Loucy (cell line): ENCODE measurements at regions not wholly inside any gene's neighbourhood (a gene's known extent, or its start where the extent isn't known, plus 50 kb on each side); places are given as distances from the start of the nearest gene placed in this dataset.

Experiments used
- H2AFZ ChIP-seq: fragments of 200-600 bp; sonication (generic); 2 replicates; pipeline ENCODE4 v1.6.0; 2016; ENCODE audit warnings: antibody characterized with exemption, mild to moderate bottlenecking, low read length, moderate library complexity
- H3F3A ChIP-seq: fragments of 200-600 bp; 2 replicates; pipeline ENCODE4 v1.6.0; 2016; ENCODE audit warnings: antibody characterized with exemption, low read depth, mild to moderate bottlenecking
- H3K27me3 ChIP-seq: fragments of 200-600 bp; sonication (generic); 2 replicates; pipeline ENCODE4 v1.6.1; 2014; ENCODE audit warnings: low read length, mild to moderate bottlenecking; ENCODE audit not compliant: insufficient read depth, poor library complexity, severe bottlenecking
- H3K36me3 ChIP-seq: fragments of 200-600 bp; sonication (generic); 2 replicates; pipeline ENCODE4 v1.6.1; 2016; ENCODE audit warnings: low read length; ENCODE audit not compliant: insufficient read depth
- H3K4me1 ChIP-seq: fragments of 200-600 bp; sonication (generic); 2 replicates; pipeline ENCODE4 v1.5.1; 2014; ENCODE audit warnings: low read length, mild to moderate bottlenecking; ENCODE audit not compliant: insufficient read depth, poor library complexity, severe bottlenecking
- H3K4me2 ChIP-seq: fragments of 200-600 bp; sonication (generic); 2 replicates; pipeline ENCODE4 v1.6.0; 2014; ENCODE audit warnings: antibody characterized with exemption, low read length, low read depth, mild to moderate bottlenecking; ENCODE audit not compliant: poor library complexity, severe bottlenecking
- H3K4me3 ChIP-seq: fragments of 200-600 bp; sonication (generic); 2 replicates; pipeline ENCODE4 v1.5.1; 2014; ENCODE audit warnings: low read length, mild to moderate bottlenecking, mixed read lengths; ENCODE audit not compliant: poor library complexity, severe bottlenecking
- H3K79me2 ChIP-seq: fragments of 200-600 bp; sonication (generic); 2 replicates; pipeline ENCODE4 v1.6.1; 2014; ENCODE audit warnings: low read length; ENCODE audit not compliant: insufficient read depth
- H3K9ac ChIP-seq: fragments of 200-600 bp; sonication (generic); 2 replicates; pipeline ENCODE4 v1.6.0; 2014; ENCODE audit warnings: mild to moderate bottlenecking, low read depth, low read length, moderate library complexity; ENCODE audit not compliant: poor library complexity, severe bottlenecking
- H3K9me2 ChIP-seq: fragments of 200-600 bp; sonication (generic); replicated peaks from 2 replicates; pipeline ENCODE4 v1.6.1; 2016; ENCODE audit warnings: low read depth, low read length, mixed read lengths
- H3K9me3 ChIP-seq: fragments of 200-600 bp; sonication (generic); 2 replicates; pipeline ENCODE4 v1.6.1; 2014; ENCODE audit warnings: mild to moderate bottlenecking, antibody characterized with exemption, low read length, low read depth; ENCODE audit not compliant: insufficient read depth
- H4K20me1 ChIP-seq: fragments of 200-600 bp; sonication (generic); 2 replicates; pipeline ENCODE4 v1.6.0; 2014; ENCODE audit warnings: antibody characterized with exemption, low read length, mild to moderate bottlenecking; ENCODE audit not compliant: insufficient read depth, poor library complexity, severe bottlenecking
- EZH2phosphoT487 ChIP-seq: fragments of 200-600 bp; IDR thresholded peaks from 2 replicates; pipeline ENCODE4 v1.6.1; 2018; ENCODE audit warnings: antibody characterized with exemption, mild to moderate bottlenecking, moderate library complexity, borderline replicate concordance
- TF ChIP-seq, protein P1 (sequence below): fragments of 200-600 bp; sonication (generic); conservative IDR thresholded peaks from 2 replicates; pipeline ENCODE4 v1.5.1; 2014; ENCODE audit warnings: mild to moderate bottlenecking, antibody characterized with exemption, low read length

DNA sequence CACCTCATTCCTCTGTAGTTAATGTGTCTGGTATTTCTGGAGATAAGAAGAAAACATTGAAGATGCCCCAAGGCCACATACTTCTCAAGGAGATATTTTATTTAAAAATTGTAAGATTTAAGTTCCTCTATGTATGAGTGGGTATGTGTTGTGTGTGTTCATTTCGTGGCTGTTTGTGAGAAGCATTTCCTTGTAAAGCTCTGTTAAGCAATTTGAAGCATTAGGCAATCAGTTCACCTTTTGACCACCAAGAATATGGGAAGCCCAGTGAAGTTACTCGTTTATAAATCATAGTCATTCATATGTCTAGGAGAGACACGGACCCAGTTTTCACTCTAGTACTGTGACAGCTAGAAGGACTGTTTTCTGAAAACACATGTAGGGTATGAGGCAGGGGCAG lies 717.6 kb upstream of the MAP3K7 start:
- no peaks in the 10 kb centered on the region for H3K9me3 ChIP-seq
- H3K9ac ChIP-seq: no peak overlapping the region
- H2AFZ ChIP-seq: no peak overlapping the region
- no peaks in the 10 kb centered on the region for H3K36me3 ChIP-seq
- H4K20me1 ChIP-seq: no peaks in the 10 kb centered on the region
- no peaks in the 10 kb centered on the region for H3K27me3 ChIP-seq
- TF ChIP-seq, protein P1, sequence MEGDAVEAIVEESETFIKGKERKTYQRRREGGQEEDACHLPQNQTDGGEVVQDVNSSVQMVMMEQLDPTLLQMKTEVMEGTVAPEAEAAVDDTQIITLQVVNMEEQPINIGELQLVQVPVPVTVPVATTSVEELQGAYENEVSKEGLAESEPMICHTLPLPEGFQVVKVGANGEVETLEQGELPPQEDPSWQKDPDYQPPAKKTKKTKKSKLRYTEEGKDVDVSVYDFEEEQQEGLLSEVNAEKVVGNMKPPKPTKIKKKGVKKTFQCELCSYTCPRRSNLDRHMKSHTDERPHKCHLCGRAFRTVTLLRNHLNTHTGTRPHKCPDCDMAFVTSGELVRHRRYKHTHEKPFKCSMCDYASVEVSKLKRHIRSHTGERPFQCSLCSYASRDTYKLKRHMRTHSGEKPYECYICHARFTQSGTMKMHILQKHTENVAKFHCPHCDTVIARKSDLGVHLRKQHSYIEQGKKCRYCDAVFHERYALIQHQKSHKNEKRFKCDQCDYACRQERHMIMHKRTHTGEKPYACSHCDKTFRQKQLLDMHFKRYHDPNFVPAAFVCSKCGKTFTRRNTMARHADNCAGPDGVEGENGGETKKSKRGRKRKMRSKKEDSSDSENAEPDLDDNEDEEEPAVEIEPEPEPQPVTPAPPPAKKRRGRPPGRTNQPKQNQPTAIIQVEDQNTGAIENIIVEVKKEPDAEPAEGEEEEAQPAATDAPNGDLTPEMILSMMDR: no peak
- no peak for TF ChIP-seq EZH2phosphoT487
- no peaks in the 10 kb centered on the region for H3K9me2 ChIP-seq
- H3K4me1 ChIP-seq: no peaks in the 10 kb centered on the region
- H3K4me3 ChIP-seq: no peak overlapping the region
- no peaks in the 10 kb centered on the region for H3K79me2 ChIP-seq
- H3K4me2 ChIP-seq: no peak overlapping the region
- H3F3A ChIP-seq: no peaks in the 10 kb centered on the region

DNA sequence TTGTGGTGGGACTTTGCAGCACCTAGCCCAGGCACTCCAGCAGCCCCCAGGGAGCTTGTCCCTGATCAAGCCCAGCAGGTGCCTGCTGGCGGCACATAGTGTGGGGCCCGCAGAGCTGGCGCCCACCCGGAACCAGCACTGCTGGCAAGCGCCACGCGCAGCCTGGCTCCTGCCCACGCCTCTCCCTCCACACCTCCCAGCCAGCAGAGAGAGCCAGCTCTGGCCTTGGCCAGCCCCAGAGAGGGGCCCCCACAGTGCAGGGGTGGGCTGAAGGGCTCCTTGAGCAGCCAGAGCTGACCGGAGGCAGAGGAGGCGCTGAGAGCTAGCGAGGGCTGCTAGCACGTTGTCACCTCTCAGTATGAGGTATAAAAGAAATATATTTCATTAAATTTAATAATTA lies 716.5 kb upstream of the MAP3K7 start:
- Histone ChIP-seq H3K4me1 (no peaks in the 10 kb centered on the region), H3K9me3 (no peaks in the 10 kb centered on the region), H3K79me2 (no peaks in the 10 kb centered on the region), H3K4me3 (no peak overlapping the region), H3F3A (no peaks in the 10 kb centered on the region), H3K36me3 (no peaks in the 10 kb centered on the region), H3K9ac (no peak overlapping the region), H3K27me3 (no peaks in the 10 kb centered on the region), H3K4me2 (no peak overlapping the region), H2AFZ (no peak overlapping the region), H3K9me2 (no peaks in the 10 kb centered on the region), H4K20me1 (no peaks in the 10 kb centered on the region)
- TF ChIP-seq, protein P1: no peak
- no peak for TF ChIP-seq EZH2phosphoT487

DNA sequence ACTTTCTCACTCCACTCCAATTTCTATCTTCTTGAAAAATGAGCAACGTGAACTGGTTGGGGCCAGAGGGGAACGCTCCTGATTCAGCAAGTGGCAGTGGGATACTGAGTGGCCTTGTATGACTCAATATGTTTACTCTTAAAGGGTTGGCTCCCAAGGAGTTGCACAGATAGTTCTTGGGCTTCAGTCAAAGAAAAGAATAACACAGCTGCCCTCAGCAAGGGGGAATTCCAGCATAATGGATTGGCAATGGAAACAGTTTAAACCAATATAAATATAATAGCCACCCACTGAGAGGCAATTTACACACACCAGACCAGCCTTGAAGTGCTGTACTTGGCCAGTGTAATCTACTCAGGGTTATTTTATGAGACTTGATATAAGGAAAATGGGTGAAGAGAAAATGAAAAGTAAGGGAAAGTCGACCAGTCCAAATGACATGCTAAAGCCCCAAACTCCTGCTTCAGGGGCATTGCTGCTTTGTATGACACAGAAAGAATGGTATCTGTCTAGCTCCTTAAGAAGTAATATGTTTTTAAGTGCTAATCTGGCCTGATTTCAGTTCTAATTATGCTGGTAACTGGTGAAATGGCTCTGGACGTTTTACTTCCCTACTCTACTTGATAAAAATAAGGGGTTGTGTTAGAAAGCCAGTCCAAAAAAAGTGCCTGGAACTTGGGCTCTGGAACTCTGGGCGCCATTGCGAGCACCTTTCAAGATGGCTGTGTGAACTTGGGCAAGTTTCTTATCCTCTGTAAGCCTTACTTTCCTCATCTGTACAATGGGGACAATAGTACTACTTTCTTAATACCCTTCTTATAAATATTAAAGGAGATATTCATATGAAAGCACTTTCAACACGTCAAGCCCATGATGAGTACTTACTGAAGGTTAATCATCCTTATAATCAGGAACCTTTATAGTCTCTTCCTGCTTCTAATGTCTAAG lies 712.9 kb upstream of the MAP3K7 start:
- no peaks in the 10 kb centered on the region for H3K9me2 ChIP-seq
- no peaks in the 10 kb centered on the region for H3F3A ChIP-seq
- no peaks in the 10 kb centered on the region for H3K27me3 ChIP-seq
- H3K4me3 ChIP-seq: no peak overlapping the region
- H3K36me3 ChIP-seq: no peaks in the 10 kb centered on the region
- no peaks in the 10 kb centered on the region for H3K4me1 ChIP-seq
- H3K4me2 ChIP-seq: no peak overlapping the region
- H3K79me2 ChIP-seq: no peaks in the 10 kb centered on the region
- no peak overlapping the region for H3K9ac ChIP-seq
- H3K9me3 ChIP-seq: no peaks in the 10 kb centered on the region
- H4K20me1 ChIP-seq: no peaks in the 10 kb centered on the region
- TF ChIP-seq, protein P1: no peak
- TF ChIP-seq EZH2phosphoT487: no peak
- H2AFZ ChIP-seq: no peak overlapping the region
